K562 (cell line): ENCODE measurements at regions not wholly inside any gene's neighbourhood (a gene's known extent, or its start where the extent isn't known, plus 50 kb on each side); places are given as distances from the start of the nearest gene placed in this dataset.

Source experiments
- ATAC-seq: fragments of 200-7000 bp; cut with Tn5 transposase; 3 replicates; pipeline ENCODE4 v1.9.1; 2020; ENCODE audit warnings: moderate library complexity
- BruUV-seq: library from RNA; stranded (reverse); fragments of 400-500 nt; replicated peaks from 2 replicates; lab custom pipeline; 2021; lab: Mats Ljungman, UMichigan
- CTCF ChIA-PET: fragments of 300-600 bp; formaldehyde crosslinking; extraction: SDS; loops from one replicate; lab custom pipeline; 2021; ENCODE audit warnings: low intra/inter-chr PET ratio; lab: Yijun Ruan, JAX
- POLR2A ChIA-PET: fragments of 300-600, 350-650 bp; sonication (Branson Sonifier 250); formaldehyde crosslinking; extraction: SDS; loops from one replicate; lab custom pipeline; 2021; ENCODE audit warnings: antibody characterized with exemption, inconsistent platforms; lab: Yijun Ruan, JAX
- DNase-seq, 4 experiments: peaks; one replicate each; pipeline versions ENCODE4 v3.0.0 to v3.0.0-alpha.2; 2011 to 2018; ENCODE audit warnings: low spot score in 3 of 4, mixed read lengths in 3 of 4; ENCODE audit errors: extremely low read depth in 1 of 4
- FAIRE-seq: peaks from 2 replicates; lab custom pipeline; 2011; peaks lifted over from hg19 to GRCh38; lab: Jason Lieb, UNC
- H2AFZ ChIP-seq: 2 replicates; pipeline ENCODE4 v1.6.0; 2011; ENCODE audit warnings: low read depth, low read length, control low read depth, inconsistent platforms
- H3K27ac ChIP-seq: fragments of 200-600 bp; 3 replicates; pipeline ENCODE4 v1.8.0; 2011; ENCODE audit warnings: low read depth, mild to moderate bottlenecking, control low read depth, inconsistent platforms, low read length, moderate library complexity, mixed read lengths; ENCODE audit errors: extremely low read depth
- H3K27me3 ChIP-seq, 2 experiments: fragments of 300-600 bp in 1 of 2; 2 replicates in 1 of 2; 3 replicates in 1 of 2; pipeline versions ENCODE4 v1.6.0 to v1.8.0; 2011; ENCODE audit warnings: inconsistent platforms in 2 of 2, low read length in 2 of 2, mild to moderate bottlenecking in 1 of 2, mixed read lengths in 1 of 2, moderate library complexity in 1 of 2; ENCODE audit not compliant: control insufficient read depth in 2 of 2, insufficient read depth in 2 of 2
- H3K36me3 ChIP-seq: fragments of 300-600 bp; 3 replicates; pipeline ENCODE4 v1.8.0; 2011; ENCODE audit warnings: mild to moderate bottlenecking, low read length, inconsistent platforms; ENCODE audit not compliant: control insufficient read depth, insufficient read depth
- H3K4me1 ChIP-seq, 2 experiments: fragments of 200-600 bp in 1 of 2; replicated peaks in 1 of 2; 2 replicates in 1 of 2; 3 replicates in 1 of 2; pipeline versions ENCODE4 v1.5.1 to v1.8.0; 2011; ENCODE audit warnings: inconsistent platforms in 2 of 2, low read length in 2 of 2, mild to moderate bottlenecking in 1 of 2, mixed read lengths in 1 of 2, moderate library complexity in 1 of 2; ENCODE audit not compliant: control insufficient read depth in 2 of 2, insufficient read depth in 2 of 2
- H3K4me2 ChIP-seq: 2 replicates; pipeline ENCODE4 v1.6.1; 2011; ENCODE audit warnings: low read length, control low read depth, inconsistent platforms, mixed read lengths; ENCODE audit not compliant: insufficient read depth
- H3K4me3 ChIP-seq: fragments of 200-600 bp; sonication (generic), shearing (Covaris generic); 2 replicates; pipeline ENCODE4 v1.5.1; 2016; ENCODE audit warnings: control low read depth, inconsistent platforms
- H3K79me2 ChIP-seq: fragments of 200-600 bp; 3 replicates; pipeline ENCODE4 v1.8.0; 2011; ENCODE audit warnings: low read length, inconsistent platforms; ENCODE audit not compliant: control insufficient read depth, insufficient read depth
- H3K9ac ChIP-seq, 2 experiments: 2 replicates each; pipeline versions ENCODE4 v1.6.0 to v1.6.1; 2011; ENCODE audit warnings: low read depth in 2 of 2, low read length in 2 of 2, control low read depth in 1 of 2, inconsistent platforms in 1 of 2, mild to moderate bottlenecking in 1 of 2, mixed read lengths in 1 of 2; ENCODE audit not compliant: insufficient read depth in 1 of 2
- H3K9me1 ChIP-seq: one replicate; pipeline ENCODE4 v1.6.0; 2011; ENCODE audit warnings: inconsistent platforms, mild to moderate bottlenecking, low read length, moderate library complexity; ENCODE audit not compliant: control insufficient read depth, insufficient read depth
- H3K9me3 ChIP-seq: replicated peaks from 2 replicates; pipeline ENCODE4 v1.5.1; 2011; ENCODE audit warnings: low read depth, low read length, inconsistent platforms; ENCODE audit not compliant: control insufficient read depth, insufficient read depth
- H4K20me1 ChIP-seq: replicated peaks from 2 replicates; pipeline ENCODE4 v1.6.1; 2011; ENCODE audit warnings: low read length, inconsistent platforms, mixed read lengths; ENCODE audit not compliant: control insufficient read depth, insufficient read depth
- CBX3 ChIP-seq, 2 experiments: IDR thresholded peaks; 1 replicate in 1 of 2; 2 replicates in 1 of 2; pipeline ENCODE4 v1.6.1; 2012; ENCODE audit warnings: inconsistent platforms in 2 of 2, low read length in 2 of 2, borderline replicate concordance in 1 of 2, control low read depth in 1 of 2
- CREB1 ChIP-seq, 2 experiments: sonication (generic) in 1 of 2; formaldehyde crosslinking in 1 of 2; IDR thresholded peaks; 2 replicates each; pipeline versions ENCODE4 v1.6.1 to v1.8.0; 2012 to 2022; ENCODE audit warnings: inconsistent platforms in 1 of 2, mild to moderate bottlenecking in 1 of 2, missing genetic modification reagents in 1 of 2, moderate library complexity in 1 of 2
- ETV6 ChIP-seq, 3 experiments: fragments of 150-350 bp in 1 of 3; sonication (generic) in 1 of 3; formaldehyde crosslinking in 1 of 3; IDR thresholded peaks; 2 replicates each; pipeline versions ENCODE4 v1.6.1 to v1.8.0; 2014 to 2022; ENCODE audit warnings: borderline replicate concordance in 2 of 3, low read depth in 2 of 3, antibody characterized with exemption in 1 of 3, low read length in 1 of 3, mild to moderate bottlenecking in 1 of 3, missing genetic modification reagents in 1 of 3
- FOXP1 ChIP-seq: sonication (generic); formaldehyde crosslinking; IDR thresholded peaks from 2 replicates; pipeline ENCODE4 v1.8.0; 2022; ENCODE audit warnings: mild to moderate bottlenecking, missing genetic modification reagents
- GTF2B ChIP-seq: IDR thresholded peaks from 2 replicates; pipeline ENCODE4 v1.6.1; 2011; ENCODE audit not compliant: insufficient read length; ENCODE audit errors: extremely low read depth
- KAT8 ChIP-seq: fragments of 450-650 bp; IDR thresholded peaks from 2 replicates; pipeline ENCODE4 v1.6.1; 2016; ENCODE audit warnings: low read depth, mild to moderate bottlenecking
- MAZ ChIP-seq, 2 experiments: fragments of 450-650 bp in 1 of 2; sonication (generic) in 1 of 2; formaldehyde crosslinking; IDR thresholded peaks in 1 of 2; conservative IDR thresholded peaks in 1 of 2; 2 replicates each; pipeline versions ENCODE4 v1.4.0 to v1.5.0; 2020; ENCODE audit warnings: mild to moderate bottlenecking in 1 of 2, missing genetic modification reagents in 1 of 2
- PHTF2 ChIP-seq: fragments of 250-450 bp; sonication (Bioruptor Pico); IDR thresholded peaks from 2 replicates; pipeline ENCODE4 v1.5.0; 2021; ENCODE audit warnings: mild to moderate bottlenecking
- PREB ChIP-seq: sonication (generic); formaldehyde crosslinking; IDR thresholded peaks from 2 replicates; pipeline ENCODE4 v1.8.1; 2023; ENCODE audit warnings: mild to moderate bottlenecking, missing genetic modification reagents
- RCOR1 ChIP-seq, 2 experiments: IDR thresholded peaks; 2 replicates each; pipeline ENCODE4 v1.6.1; 2012; ENCODE audit warnings: low read depth in 2 of 2, low read length in 2 of 2, borderline replicate concordance in 1 of 2, improper control_type of control experiment in 1 of 2
- WGBS: fragments of 100-300 bp; shearing (Covaris generic); methylation state at CpG from one replicate; pipeline ENCODE4 v1.1.6; 2016; ENCODE audit warnings: low coverage, mixed read lengths; ENCODE audit not compliant: insufficient coverage; ENCODE audit errors: missing lambda C conversion rate; 5-methylcytosine and 5-hydroxymethylcytosine counted together
- in situ Hi-C: fragments of 300-500 bp; cut with MboI; formaldehyde crosslinking; loops from 4 replicates; pipeline ENCODE4 v1.15.0; 2018; ENCODE audit warnings: inconsistent platforms, mixed read lengths
- intact Hi-C: fragments of 100-400 bp; cut with micrococcal nuclease; formaldehyde crosslinking; loops from 2 replicates; pipeline ENCODE4 v1.14.2; 2022
- TF ChIP-seq, protein P1 (sequence below), 2 experiments: fragments of 450-650 bp; IDR thresholded peaks; 2 replicates each; pipeline ENCODE4 v1.6.1; 2016
- TF ChIP-seq, protein P2 (sequence below): IDR thresholded peaks from 2 replicates; pipeline ENCODE4 v1.6.1; 2014; ENCODE audit warnings: antibody characterized with exemption
- TF ChIP-seq, protein P3 (sequence below): fragments of 250-450 bp; sonication (Bioruptor Pico); IDR thresholded peaks from 2 replicates; pipeline ENCODE4 v1.4.0; 2020

- TF ChIP-seq ETV6 (IDR thresholded peaks at IDR 0.05; ENCODE audit: borderline replicate concordance in 1 of 2, low read depth in 2 of 2, low read length in 1 of 2): no peak
- no peak for TF ChIP-seq ETV6 (CRISPR knock-in tag; IDR thresholded peaks at IDR 0.05; ENCODE audit: borderline replicate concordance)
- TF ChIP-seq PREB (CRISPR knock-in tag): no peak
- no peak for TF ChIP-seq RCOR1 (IDR thresholded peaks at IDR 0.05; ENCODE audit: borderline replicate concordance in 1 of 2, low read depth in 2 of 2, low read length in 2 of 2)
- TF ChIP-seq MAZ (CRISPR knock-in tag; conservative IDR thresholded peaks at IDR 0.05 in 1 of 2, IDR thresholded peaks at IDR 0.05 in 1 of 2): no peak
- TF ChIP-seq FOXP1 (CRISPR knock-in tag): no peak
- no peak for TF ChIP-seq KAT8
- no peak for TF ChIP-seq PHTF2
- no peak for TF ChIP-seq CREB1 (IDR thresholded peaks at IDR 0.05)
- TF ChIP-seq CREB1 (CRISPR knock-in tag; IDR thresholded peaks at IDR 0.05): no peak
These were observed 289.2 kb upstream of the PTGER4 start (continued) for GRCh38 chr5:40390281-40391149.

GRCh38 chr5:40389591-40389990 lies 290.1 kb upstream of the PTGER4 start:
- H3K27me3 ChIP-seq: no peaks in the 10 kb centered on the region
- no TSS peak for BruUV-seq
- 4% methylated on average over 4 of the region's 4 CpGs for WGBS
- no peak overlapping the region for H3K4me2 ChIP-seq
- H3K36me3 ChIP-seq: no peaks in the 10 kb centered on the region
- ChIA-PET POLR2A (no interaction called here), CTCF (no interaction called here)
- in situ Hi-C loops (no loop called here), intact Hi-C loops (no loop called here)
- H3K4me3 ChIP-seq: no peak overlapping the region
- H3K9me3 ChIP-seq: no peaks in the 10 kb centered on the region
- no peaks in the 10 kb centered on the region for H4K20me1 ChIP-seq
- H3K79me2 ChIP-seq: no peaks in the 10 kb centered on the region
- DNase-seq (no peak), FAIRE-seq (no peak), ATAC-seq (no peak)
- no peak overlapping the region for H2AFZ ChIP-seq
- H3K9me1 ChIP-seq: no peaks in the 10 kb centered on the region
- H3K27ac ChIP-seq: no peak overlapping the region
- H3K4me1 ChIP-seq: no peaks in the 10 kb centered on the region
- no peak overlapping the region for H3K9ac ChIP-seq
- no peak for TF ChIP-seq CBX3 (IDR thresholded peaks at IDR 0.05; ENCODE audit: borderline replicate concordance in 1 of 2, low read length in 2 of 2)
- TF ChIP-seq GTF2B: no peak
- TF ChIP-seq, protein P1, sequence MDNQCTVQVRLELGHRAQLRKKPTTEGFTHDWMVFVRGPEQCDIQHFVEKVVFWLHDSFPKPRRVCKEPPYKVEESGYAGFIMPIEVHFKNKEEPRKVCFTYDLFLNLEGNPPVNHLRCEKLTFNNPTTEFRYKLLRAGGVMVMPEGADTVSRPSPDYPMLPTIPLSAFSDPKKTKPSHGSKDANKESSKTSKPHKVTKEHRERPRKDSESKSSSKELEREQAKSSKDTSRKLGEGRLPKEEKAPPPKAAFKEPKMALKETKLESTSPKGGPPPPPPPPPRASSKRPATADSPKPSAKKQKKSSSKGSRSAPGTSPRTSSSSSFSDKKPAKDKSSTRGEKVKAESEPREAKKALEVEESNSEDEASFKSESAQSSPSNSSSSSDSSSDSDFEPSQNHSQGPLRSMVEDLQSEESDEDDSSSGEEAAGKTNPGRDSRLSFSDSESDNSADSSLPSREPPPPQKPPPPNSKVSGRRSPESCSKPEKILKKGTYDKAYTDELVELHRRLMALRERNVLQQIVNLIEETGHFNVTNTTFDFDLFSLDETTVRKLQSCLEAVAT (IDR thresholded peaks at IDR 0.05): no peak
- TF ChIP-seq, protein P2, sequence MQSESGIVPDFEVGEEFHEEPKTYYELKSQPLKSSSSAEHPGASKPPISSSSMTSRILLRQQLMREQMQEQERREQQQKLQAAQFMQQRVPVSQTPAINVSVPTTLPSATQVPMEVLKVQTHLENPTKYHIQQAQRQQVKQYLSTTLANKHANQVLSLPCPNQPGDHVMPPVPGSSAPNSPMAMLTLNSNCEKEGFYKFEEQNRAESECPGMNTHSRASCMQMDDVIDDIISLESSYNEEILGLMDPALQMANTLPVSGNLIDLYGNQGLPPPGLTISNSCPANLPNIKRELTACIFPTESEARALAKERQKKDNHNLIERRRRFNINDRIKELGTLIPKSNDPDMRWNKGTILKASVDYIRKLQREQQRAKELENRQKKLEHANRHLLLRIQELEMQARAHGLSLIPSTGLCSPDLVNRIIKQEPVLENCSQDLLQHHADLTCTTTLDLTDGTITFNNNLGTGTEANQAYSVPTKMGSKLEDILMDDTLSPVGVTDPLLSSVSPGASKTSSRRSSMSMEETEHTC: no peak
- TF ChIP-seq, protein P3, sequence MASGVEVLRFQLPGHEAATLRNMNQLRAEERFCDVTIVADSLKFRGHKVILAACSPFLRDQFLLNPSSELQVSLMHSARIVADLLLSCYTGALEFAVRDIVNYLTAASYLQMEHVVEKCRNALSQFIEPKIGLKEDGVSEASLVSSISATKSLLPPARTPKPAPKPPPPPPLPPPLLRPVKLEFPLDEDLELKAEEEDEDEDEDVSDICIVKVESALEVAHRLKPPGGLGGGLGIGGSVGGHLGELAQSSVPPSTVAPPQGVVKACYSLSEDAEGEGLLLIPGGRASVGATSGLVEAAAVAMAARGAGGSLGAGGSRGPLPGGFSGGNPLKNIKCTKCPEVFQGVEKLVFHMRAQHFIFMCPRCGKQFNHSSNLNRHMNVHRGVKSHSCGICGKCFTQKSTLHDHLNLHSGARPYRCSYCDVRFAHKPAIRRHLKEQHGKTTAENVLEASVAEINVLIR (CRISPR knock-in tag): no peak
